ENCODE measurements at regions not wholly inside any gene's neighbourhood (a gene's known extent, or its start where the extent isn't known, plus 50 kb on each side); places are given as distances from the start of the nearest gene placed in this dataset.
"Not testable (repeated sequence)": the region's sequence is repeated elsewhere in the genome, so short reads cannot be mapped to it uniquely, and the experiment has no call there.

- DNase-seq: no peak
Observed at GRCh38 chr12:88729196-88729595, 148.9 kb upstream of the KITLG start.

- no peak for DNase-seq
Observed at GRCh38 chr12:88726806-88727720, 146.8 kb upstream of the KITLG start.

DNA sequence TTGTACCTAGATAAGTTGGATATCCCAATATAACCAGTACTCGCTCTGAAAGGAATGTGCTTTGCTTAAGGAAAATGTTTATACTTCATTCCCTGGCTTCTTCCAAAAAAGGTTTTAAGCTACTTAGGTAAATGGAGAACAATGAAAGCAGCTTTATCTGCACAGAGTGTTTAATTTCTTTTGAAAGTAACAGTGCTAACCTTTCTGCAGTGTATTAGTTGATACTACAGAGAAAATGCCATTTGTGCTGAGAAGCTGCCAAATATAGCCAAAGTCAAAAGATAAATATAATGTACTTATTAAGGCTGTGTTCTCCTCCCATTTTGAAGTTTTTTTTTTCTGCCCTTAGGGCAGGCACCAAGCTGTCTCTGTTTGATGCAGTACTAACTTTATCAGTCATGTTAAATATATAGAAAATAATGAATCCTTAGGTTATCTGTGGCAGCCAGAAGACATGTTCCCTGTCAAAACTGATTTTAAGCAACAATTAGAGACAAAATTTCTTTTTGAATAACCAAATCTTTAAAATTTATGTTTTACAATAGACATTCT, 145.4 kb upstream of the KITLG start:
- DNase-seq: no peak

- no peak for DNase-seq
Observed at GRCh38 chr12:88723219-88723618, 142.9 kb upstream of the KITLG start.

DNA sequence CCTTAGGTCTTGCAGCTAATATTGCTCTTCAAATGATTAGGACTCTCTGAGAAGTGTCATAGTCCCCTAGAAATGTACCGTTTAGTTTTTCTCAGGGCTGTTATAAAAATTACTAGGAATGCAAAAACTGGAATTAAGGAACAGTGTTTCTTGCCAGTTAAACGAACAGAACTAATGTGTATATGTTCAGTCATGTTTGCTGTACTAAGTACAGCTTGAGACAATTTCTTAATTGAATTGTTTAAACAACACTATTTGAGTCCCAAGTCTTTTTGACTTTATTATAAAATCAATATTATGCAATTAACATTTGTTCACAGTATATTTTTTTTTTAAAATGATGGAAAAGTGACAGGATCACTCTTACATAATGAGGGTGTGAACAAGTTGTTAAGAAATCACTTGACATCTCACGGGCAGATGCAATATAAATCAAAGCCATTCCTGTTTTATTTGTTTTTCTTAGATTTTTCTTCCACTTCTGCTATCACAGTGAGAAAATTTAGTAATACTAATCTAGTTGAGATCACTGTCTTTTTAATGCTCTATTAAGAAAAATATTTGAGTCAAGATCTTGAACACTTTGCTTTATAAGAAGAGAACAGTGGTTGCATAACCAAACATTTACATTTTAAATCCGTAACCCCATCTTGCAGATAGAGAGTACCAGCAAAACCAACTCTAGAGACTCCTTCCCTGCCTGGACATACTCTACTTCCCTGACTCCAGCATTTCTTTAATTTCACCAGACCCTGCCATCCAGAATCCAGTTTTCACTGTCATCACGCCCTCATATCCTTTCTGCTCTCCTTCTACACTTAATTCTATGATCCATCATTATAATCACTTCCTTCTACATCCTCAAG, 140.7 kb upstream of the KITLG start:
- DNase-seq: no peak

- no peak for DNase-seq
Observed at GRCh38 chr12:88720231-88720630, 140.0 kb upstream of the KITLG start.

- no peak for DNase-seq
Observed at GRCh38 chr12:88717188-88717587, 136.9 kb upstream of the KITLG start.

GRCh38 chr12:88716240-88716639, 136.0 kb upstream of the KITLG start:
- no peak for DNase-seq

- DNase-seq: no peak
Observed at GRCh38 chr12:88715673-88716072, 135.4 kb upstream of the KITLG start.

GRCh38 chr12:88714263-88714882, 134.1 kb upstream of the KITLG start:
- DNase-seq: not testable (repeated sequence)

DNA sequence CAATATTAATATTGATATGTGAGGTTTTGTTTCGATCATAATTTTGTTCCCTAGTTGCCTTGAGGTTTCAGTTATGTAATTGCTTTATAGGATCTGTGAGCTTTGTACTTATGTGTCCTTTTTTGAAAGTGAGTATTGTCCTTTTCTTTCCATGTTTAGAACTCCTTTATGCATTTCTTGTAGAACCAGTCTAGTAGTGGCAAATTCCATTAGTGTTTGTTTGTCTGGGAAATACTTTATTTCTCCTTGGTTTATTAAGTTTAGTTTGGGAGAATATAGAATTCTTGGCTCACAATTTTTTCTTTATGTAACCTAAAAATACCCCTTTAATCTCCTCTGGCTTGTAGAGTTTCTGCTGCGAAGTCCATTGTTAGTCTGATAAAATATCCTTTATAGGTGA, 127.5 kb upstream of the KITLG start:
- DNase-seq: no peak

DNA sequence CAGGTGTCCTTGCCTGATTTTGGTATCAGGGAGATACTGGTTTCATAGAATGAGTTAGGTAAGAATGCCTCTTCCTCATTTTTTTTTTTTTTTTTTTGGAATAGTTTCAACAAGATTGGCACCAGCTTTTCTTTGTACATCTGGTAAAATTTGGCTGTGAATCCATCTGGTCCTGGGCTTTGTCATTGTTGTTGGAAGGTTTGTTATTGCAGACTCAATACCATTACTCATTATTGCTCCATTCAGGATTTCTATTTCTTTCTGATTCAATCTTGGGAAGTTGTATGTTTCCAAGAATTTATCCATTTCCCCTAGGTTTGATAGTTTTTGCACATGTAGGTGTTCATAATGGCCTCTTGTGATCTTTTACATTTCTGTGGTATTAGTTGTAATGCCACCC, 126.0 kb upstream of the KITLG start:
- DNase-seq: no peak

DNA sequence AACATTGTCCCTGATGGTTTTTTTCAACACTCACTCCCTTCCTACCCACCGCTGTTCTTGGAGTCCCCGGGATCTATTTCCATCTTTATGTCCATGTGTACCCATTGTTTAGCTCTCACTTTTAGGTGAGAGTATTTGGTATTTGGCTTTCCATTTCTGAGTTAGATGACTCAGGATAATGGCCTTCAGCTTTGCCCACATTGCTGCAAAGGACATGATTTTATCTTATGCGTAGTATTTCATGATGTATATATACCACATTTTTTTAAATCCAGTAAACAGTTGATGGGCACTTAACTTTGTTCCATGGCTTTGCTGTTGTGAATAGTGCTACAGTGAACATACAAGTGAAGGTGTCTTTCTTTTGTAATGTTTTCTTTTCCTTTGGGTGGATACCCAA, 123.5 kb upstream of the KITLG start:
- no peak for DNase-seq

DNA sequence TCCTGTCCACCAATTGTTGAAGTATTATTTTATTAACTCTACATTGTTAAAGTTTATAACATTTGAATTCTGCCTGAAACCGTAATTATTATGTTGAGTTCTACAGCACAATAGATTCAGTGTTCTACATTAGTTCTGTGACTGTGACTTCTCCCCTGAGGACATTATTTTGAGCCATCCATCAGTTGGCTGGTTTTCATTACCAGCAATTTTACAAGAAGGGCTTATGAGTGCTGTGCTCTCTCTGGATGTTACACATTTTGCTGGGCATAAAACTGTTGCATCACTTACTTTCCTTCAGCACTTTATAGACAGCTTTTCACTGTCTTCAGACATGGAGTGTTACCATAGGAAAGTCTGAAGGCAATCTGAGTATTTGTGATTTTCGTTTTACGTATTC, 118.2 kb upstream of the KITLG start:
- DNase-seq: no peak

- DNase-seq: no peak
Observed at GRCh38 chr12:88693837-88694445, 113.7 kb upstream of the KITLG start.

DNA sequence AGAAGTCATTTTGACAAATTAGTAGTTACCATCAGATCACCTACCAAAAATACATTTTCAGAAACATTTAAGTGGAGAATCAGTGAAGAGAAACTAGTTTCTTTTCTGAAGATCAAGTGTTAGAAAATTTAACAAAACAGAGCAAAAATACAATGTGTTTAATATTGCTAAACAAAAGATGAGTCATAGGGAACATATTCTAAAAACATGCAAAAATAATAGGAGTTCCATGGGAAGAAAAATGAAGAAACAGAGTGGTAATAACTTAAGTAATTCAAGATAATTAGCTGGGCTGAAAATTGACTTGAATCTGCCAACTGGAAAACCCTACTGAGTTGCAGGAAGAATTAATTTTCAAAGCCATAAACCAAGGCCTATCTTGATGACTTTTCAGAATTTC, 111.5 kb upstream of the KITLG start:
- no peak for DNase-seq

DNA sequence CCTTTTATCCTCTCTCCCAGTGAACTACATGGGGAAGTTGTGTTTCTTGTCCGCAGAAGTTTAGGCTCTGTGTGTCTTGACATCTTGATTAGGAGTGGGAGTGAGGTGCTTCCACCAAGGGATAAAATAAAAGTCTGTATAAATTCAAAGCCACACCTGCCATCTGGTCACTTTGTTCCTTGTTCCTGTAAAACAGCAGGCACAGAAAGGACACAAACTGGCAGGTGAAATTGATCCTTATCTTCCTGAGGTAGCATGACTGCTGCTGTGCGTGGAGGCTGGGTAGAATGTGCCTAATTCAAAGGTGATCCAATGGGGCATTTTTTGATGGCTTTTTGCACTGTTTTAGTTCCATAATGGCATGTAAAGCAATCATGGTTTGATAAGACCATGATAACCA, 104.3 kb upstream of the KITLG start:
- DNase-seq: no peak

- DNase-seq: no peak
Observed at GRCh38 chr12:88684170-88684569, 103.9 kb upstream of the KITLG start.

GRCh38 chr12:88683628-88684027, 103.4 kb upstream of the KITLG start:
- no peak for DNase-seq

GRCh38 chr12:88681271-88681670, 101.0 kb upstream of the KITLG start:
- DNase-seq: no peak

DNA sequence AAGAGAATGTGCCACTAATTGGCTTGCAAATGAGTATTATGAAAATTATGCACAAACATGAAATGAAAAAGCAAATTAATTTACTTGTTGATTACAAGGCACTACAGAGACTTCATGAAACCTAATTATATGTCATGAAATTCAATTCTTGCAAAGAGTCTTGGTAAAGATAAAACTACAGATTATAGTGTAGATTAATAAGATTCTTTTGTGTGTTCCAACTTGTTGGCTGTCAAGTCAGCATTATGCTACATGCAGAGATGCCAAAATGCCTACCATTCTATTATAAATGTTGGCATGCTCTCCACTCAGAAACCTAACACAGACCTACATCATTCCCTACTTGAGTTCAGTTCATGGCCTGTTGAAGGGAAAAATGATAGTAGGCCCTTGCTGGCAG, 97.2 kb upstream of the KITLG start:
- DNase-seq: no peak

- not testable (repeated sequence) for DNase-seq
Observed at GRCh38 chr12:88667615-88668014, 87.3 kb upstream of the KITLG start.

GRCh38 chr12:88665071-88665470, 84.8 kb upstream of the KITLG start:
- DNase-seq: no peak
